MV-4-11 (cell line): ENCODE measurements at regions not wholly inside any gene's neighbourhood (a gene's known extent, or its start where the extent isn't known, plus 50 kb on each side); places are given as distances from the start of the nearest gene placed in this dataset.

ENCODE experiments used
- DNase-seq: peaks from one replicate; lab custom pipeline; 2025; lab: John Stamatoyannopoulos, UW

DNA sequence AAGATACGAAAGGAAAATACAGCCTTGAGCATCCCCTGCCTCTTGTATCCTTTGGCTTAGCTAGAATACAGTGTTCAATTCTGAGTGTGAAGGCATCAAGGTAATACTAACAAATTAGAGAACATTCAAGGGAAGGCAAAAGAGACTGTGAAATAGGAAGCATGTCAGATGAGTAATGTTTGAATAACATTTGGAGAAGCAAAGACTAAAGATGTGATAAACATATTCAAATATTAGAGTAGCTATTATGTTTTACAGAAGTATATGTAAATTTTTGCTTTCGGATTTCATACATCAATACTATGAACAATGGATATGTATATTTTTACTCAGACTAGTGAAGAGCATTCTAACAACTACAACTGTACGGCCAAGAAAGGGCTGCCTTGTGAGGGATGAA, 161.7 kb upstream of the FN1 start:
- no peak for DNase-seq

DNA sequence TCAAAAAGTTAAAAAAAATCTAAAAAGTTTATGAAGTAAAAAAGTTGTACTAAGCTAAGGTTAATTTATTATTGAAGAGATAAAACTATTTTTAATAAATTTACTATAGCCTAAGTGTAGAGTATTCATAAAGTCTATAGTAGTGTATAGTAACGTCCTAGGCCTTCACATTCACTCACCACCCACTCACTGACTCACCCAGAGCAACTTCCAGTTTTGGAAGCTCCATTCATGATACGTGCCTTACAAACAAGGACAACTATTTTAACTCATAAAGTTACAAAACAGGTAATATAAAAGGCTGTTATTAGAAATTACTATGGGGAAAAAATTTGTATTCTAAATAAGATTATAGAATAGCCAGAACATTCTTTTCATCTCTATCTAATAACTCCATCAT, 158.9 kb upstream of the FN1 start:
- no peak for DNase-seq

DNA sequence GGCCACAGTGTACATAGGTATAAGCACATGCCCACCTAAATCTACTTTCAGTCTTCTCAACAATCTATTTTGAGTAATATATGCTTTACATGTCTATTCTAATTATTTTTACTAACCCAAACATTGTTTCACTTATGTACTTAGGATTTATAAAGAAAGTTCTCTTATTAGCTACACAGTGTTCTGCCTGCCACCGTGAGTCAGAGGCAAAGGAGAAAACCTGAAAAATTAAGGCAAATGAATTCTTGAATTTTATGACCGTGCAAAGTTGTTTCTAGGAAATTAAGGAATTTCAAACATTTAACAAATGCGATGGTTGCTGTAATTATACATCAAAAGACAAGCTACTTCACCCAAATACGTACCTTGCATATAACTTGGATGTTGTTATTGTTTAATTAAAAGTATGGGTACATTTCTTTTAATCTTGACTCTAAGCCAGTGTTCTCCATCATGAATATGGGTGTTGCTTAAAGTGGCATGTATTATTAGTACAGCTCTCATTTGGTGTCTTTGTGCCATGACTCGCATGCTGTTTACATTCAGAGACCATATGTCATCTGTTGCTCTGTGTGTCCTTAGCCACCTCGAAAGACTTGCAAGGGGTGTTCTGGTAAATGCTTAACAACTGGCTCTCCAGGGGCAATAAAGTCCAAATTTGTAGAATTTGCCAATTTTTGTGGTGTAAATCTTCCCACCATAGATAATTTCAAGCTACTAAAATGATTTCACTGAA, 154.3 kb upstream of the FN1 start:
- no peak for DNase-seq

DNA sequence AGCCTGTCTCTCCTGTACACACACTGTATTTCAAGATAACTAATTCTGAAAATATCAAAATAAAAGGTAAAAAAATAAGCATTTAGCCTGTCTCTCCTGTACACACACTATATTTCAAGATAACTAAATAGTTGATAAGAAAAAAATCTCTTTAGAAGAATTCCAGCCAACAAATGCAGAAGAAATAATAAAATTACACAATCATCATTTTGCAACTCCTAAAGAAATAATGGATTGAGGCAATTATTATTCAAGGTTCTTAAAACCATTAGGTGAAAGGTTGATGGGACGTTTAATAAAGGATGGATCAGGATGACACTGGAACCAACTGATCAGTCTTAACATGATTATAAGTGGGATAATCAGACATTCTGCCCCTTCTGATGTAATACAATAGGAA, 148.0 kb upstream of the FN1 start:
- DNase-seq = no peak

DNA sequence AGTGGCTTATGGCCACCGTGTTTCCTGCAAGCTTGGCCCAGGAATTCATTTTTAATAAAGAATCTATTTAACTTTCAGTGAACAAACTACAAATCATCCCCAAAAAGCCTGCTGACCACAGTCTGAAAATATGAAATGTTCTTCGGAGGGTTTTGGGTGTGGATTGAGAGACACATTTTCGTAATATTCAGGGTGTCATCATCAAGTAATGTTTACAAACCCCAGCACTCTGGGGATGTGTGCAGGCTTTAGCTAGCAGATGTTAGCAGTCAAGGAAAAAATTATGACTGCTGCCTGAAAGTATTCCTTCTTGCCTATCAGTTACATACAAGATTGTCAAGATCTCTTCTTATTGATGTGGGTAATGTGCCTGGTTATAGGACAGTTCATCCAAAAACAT, 143.9 kb upstream of the FN1 start:
- DNase-seq = peak; percentile 63

GRCh38 chr2:215577356-215577755, 141.5 kb upstream of the FN1 start:
- DNase-seq = no peak

GRCh38 chr2:215576572-215576971, 140.7 kb upstream of the FN1 start:
- DNase-seq = no peak

- no peak for DNase-seq
These were observed 137.6 kb upstream of the FN1 start for GRCh38 chr2:215573496-215573895.

- DNase-seq = no peak
These were observed 136.5 kb upstream of the FN1 start for GRCh38 chr2:215572341-215572848.

- no peak for DNase-seq
These were observed 135.8 kb upstream of the FN1 start for GRCh38 chr2:215571689-215572088.

DNA sequence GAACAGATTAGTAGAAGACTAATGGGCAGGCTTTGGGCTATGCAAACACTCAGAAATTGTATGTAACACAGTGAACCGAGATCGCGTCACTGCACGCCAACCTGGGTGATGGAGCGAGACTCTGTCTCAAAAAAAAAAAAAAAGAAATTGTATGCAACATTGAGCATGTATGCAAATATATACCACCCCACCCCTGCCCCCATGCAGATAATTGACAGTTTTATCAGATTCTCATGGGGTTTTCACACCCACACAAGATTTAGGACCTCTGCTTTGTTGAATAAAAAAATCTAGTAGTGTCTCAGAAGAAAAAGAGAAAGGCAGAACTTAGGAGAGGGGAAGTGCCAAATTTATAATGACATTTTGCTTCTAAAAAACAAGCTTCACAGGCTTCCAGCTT, 131.6 kb upstream of the FN1 start:
- DNase-seq = no peak

GRCh38 chr2:215565897-215566296, 130.0 kb upstream of the FN1 start:
- DNase-seq = no peak

DNA sequence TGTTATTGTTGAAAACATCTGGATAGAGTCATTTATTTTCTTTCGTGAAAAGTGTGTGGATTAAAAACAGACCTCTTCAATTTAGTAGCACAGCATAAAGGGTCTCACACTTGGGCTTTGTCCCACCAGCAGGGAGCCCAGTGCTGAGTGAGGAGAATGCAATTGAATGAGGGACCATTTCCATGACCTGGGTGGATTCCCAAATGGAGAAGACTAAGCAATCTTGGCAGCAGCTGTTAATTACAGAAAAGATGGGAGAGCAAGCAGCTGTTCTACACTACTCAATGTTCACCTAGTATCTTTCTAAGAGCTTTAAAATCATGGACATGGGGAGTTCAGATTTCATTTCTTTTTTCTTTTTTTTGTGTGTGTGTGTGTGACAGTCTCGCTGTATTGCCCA, 121.8 kb upstream of the FN1 start:
- DNase-seq = no peak

- peak; percentile 3 for DNase-seq
These were observed 121.1 kb upstream of the FN1 start for GRCh38 chr2:215556979-215557378.

DNA sequence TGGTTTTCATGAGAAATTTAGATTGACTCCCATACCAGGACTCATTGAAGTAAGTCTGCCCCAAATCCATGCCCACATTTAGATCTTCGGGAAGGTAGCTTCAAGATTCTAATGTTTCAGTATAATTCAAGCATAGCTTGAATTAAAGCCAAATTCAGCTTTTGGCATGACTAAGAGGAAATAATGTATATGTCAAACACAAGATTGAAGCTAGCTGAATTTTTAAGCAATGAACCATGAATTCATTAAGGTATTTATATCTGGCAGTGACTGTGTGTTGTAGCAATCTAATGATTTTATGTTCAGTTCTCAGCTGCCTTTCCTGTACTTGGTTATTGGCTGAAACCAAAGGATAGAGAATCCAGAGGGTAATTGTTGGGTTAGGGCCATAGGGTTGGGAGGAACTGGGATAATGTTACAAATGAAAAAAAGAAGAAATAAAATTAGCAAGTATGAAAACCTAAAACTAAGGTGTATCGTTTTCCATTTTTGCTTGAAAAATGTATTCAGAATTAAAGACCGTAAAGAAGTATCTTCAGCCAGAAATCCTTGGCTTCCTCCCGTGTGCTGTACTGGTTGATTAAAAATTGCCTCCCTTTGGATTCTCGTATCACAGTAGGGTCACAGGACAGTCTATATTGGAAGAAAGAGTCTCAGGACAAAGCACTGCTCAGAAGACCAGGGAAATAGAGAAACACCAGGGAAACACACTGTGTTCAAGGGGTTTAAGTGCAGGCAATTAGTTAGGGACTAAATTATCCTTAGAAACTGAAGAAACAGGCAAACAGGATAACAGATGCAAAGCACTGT, 119.0 kb upstream of the FN1 start:
- DNase-seq = no peak

DNA sequence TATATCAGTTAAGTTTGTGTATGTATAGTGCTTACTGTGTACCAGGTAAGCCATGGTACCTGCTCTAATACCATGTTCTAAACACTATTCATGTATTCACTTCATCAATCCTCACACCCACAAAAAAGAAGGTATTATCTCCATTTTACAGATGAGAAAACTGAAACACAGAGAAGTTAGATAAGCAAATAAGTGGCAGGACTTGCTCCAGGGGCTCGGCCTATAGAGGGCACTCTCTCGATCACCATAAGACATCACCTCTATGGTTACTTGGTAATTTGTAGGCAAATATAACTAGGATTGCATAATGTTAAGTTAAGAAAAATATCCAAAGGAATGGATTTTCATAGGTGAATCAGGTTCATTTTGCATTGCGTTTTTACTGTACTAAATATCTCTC, 118.1 kb upstream of the FN1 start:
- DNase-seq = peak; percentile 4

DNA sequence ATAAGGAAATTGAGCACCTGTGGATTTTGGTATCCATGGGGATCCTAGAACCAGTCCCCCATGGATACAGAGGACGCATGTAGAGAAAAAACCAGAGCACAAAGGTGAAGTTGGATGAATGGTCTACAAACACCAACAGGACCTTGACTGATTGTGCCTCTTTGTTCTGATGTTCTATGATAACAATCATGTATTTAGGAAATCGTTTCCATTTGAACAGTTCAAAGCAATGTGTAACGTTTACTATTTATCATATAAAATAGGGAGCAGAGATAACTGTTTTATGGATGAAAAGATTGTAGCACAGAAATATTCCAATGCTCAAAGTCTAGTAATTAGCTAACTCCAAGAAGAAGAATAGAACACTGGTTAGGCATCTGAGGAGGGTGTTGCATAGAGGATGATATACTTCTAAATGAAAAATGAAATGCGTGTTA, 116.3 kb upstream of the FN1 start:
- DNase-seq = no peak

DNA sequence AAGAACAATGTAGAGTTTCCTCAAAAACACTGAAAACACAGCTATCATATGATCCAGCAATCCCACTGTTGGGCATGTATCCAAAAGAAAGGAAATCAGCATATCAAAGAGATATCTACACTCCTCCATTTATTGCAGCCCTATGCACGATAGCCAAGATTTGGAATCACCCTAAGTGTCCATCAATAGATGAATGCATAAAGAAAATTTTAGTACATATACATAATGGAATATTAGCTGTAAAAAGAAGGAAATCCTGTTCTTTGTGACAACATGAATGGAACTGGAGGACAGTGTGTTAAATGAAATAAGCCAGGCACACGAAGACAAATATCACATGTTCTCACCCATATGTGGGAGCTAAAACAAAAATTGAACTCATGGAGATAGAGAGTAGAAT, 114.5 kb upstream of the FN1 start:
- DNase-seq = no peak

GRCh38 chr2:215548714-215549113, 112.8 kb upstream of the FN1 start:
- no peak for DNase-seq

- no peak for DNase-seq
These were observed 106.8 kb upstream of the FN1 start for GRCh38 chr2:215542690-215543089.

DNA sequence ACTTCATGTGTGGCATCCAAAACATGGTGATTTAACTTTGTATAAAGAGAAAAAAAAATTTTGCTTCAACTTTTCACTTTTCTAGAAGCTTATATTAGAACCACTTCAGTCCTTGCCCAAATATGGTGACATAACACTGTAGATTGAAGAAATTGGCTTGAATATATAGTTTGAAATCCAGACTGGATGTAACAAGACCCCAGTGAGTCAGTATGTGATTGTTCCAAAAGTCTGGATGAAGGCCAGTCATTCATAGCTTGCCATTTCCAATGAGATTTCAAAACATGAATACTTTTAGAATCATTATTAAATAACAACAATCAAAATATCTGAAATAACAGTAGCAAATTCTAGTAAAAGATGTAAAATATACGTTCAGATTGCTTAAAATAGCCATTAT, 104.8 kb upstream of the FN1 start:
- no peak for DNase-seq

GRCh38 chr2:215537611-215538010, 101.7 kb upstream of the FN1 start:
- DNase-seq = peak; percentile 57

DNA sequence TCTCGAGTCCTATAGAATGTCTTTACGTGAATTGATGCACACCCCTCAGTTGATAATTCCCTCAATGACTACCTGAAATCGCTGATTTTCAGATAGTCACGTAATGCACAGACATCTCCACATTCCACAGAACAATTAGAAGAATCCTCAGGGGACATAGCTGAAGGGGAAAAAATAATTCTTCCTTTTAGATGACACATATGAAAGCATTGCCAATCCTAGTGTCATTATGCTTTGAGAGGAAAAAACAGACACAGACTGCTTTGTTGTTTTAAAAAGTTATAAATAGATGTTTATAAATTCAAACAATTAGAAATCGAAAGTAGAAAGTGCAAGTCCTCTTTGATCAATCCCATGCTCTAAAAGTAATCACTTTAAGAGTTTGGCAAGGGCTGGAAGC, 100.6 kb upstream of the FN1 start:
- no peak for DNase-seq
